ENCODE measurements at regions not wholly inside any gene's neighbourhood (a gene's known extent, or its start where the extent isn't known, plus 50 kb on each side); places are given as distances from the start of the nearest gene placed in this dataset.

DNA sequence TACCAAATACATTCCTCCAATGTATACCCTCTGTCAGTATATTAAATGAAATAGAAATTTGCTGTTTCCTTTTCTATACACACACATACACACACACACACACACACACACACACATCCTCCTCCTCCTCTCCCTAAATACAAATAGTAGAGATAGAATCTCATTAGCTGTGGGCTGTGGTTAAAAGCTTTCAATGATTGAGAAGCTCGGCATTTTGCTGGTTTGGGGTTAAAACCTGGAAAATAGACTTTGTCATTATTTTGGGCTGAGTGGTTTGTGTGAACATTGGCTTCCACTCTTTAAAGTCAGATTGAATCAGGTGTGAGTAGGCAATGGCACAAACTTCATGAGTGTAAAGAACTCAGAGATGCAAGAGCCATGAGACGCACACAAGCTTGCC, 596.0 kb downstream of the XPNPEP1 start:
- H3K27ac ChIP-seq (ENCODE audit: low read depth, low read length) = no peak overlapping the region
- intact Hi-C loops (cut with micrococcal nuclease) = no loop called here
- H4K20me1 ChIP-seq (ENCODE audit: insufficient read depth) = no peaks in the 10 kb centered on the region
- ChIA-PET CTCF (no interaction called here), RAD21 (ENCODE audit: low non-redundant PET in 1 of 2, low total read pairs in 2 of 2, uncharacterized antibody in 2 of 2, unreplicated experiment in 2 of 2) (no interaction called here), POLR2A (no interaction called here)
- DNase-seq (ENCODE audit: low read depth, low spot score) = no peak
- no peak overlapping the region for H3K4me3 ChIP-seq (replicated peaks in 1 of 2; ENCODE audit: low read depth in 1 of 2, low read length in 2 of 2)
- H3K9me2 ChIP-seq (ENCODE audit: insufficient read depth) = no peaks in the 10 kb centered on the region
- H3K9ac ChIP-seq (ENCODE audit: low read length) = no peak overlapping the region
- BruUV-seq (replicated peaks) = no TSS peak
- H3K4me1 ChIP-seq (ENCODE audit: control insufficient read depth in 1 of 2, insufficient read depth in 2 of 2, low read length in 2 of 2) = no peaks in the 10 kb centered on the region
- no peak for ATAC-seq
- no peaks in the 10 kb centered on the region for H3K27me3 ChIP-seq (ENCODE audit: insufficient read depth, low read length)
- TF ChIP-seq, protein P1, sequence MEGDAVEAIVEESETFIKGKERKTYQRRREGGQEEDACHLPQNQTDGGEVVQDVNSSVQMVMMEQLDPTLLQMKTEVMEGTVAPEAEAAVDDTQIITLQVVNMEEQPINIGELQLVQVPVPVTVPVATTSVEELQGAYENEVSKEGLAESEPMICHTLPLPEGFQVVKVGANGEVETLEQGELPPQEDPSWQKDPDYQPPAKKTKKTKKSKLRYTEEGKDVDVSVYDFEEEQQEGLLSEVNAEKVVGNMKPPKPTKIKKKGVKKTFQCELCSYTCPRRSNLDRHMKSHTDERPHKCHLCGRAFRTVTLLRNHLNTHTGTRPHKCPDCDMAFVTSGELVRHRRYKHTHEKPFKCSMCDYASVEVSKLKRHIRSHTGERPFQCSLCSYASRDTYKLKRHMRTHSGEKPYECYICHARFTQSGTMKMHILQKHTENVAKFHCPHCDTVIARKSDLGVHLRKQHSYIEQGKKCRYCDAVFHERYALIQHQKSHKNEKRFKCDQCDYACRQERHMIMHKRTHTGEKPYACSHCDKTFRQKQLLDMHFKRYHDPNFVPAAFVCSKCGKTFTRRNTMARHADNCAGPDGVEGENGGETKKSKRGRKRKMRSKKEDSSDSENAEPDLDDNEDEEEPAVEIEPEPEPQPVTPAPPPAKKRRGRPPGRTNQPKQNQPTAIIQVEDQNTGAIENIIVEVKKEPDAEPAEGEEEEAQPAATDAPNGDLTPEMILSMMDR (IDR thresholded peaks at IDR 0.05 in 2 of 3, conservative IDR thresholded peaks at IDR 0.05 in 1 of 3; ENCODE audit: borderline replicate concordance in 1 of 3, insufficient read depth in 1 of 3, low read depth in 2 of 3, low read length in 2 of 3) = no peak
- no peak for TF ChIP-seq CEBPB (IDR thresholded peaks at IDR 0.05; ENCODE audit: low read depth)
- peaks cover 19 to 45% of the 10 kb centered on the region in 2 experiments for H3K9me3 ChIP-seq (ENCODE audit: control insufficient read depth in 1 of 2, insufficient read depth in 1 of 2, low read depth in 1 of 2, low read length in 2 of 2)
- no peak overlapping the region for H3K4me2 ChIP-seq (ENCODE audit: low read length)
- no peaks in the 10 kb centered on the region for H3K36me3 ChIP-seq (ENCODE audit: control insufficient read depth in 1 of 2, insufficient read depth in 2 of 2, low read length in 2 of 2)
- H2AFZ ChIP-seq (ENCODE audit: low read depth, low read length, poor library complexity, severe bottlenecking) = no peak overlapping the region
- H3K79me2 ChIP-seq (ENCODE audit: insufficient read depth, low read length) = no peaks in the 10 kb centered on the region

GRCh38 chr10:109324721-109325120, 598.6 kb downstream of the XPNPEP1 start:
- Histone ChIP-seq H3K4me3 (replicated peaks in 1 of 2; ENCODE audit: low read depth in 1 of 2, low read length in 2 of 2) (no peak overlapping the region), H3K4me1 (ENCODE audit: control insufficient read depth in 1 of 2, insufficient read depth in 2 of 2, low read length in 2 of 2) (no peaks in the 10 kb centered on the region), H3K9me2 (ENCODE audit: insufficient read depth) (no peaks in the 10 kb centered on the region), H4K20me1 (ENCODE audit: insufficient read depth) (no peaks in the 10 kb centered on the region), H3K9me3 (ENCODE audit: control insufficient read depth in 1 of 2, insufficient read depth in 1 of 2, low read depth in 1 of 2, low read length in 2 of 2) (peaks cover 21 to 47% of the 10 kb centered on the region in 2 experiments; a peak in 3 of 4 replicates), H3K27me3 (ENCODE audit: insufficient read depth, low read length) (no peaks in the 10 kb centered on the region), H3K9ac (ENCODE audit: low read length) (no peak overlapping the region), H3K27ac (ENCODE audit: low read depth, low read length) (no peak overlapping the region), H3K4me2 (ENCODE audit: low read length) (no peak overlapping the region), H3K36me3 (ENCODE audit: control insufficient read depth in 1 of 2, insufficient read depth in 2 of 2, low read length in 2 of 2) (no peaks in the 10 kb centered on the region), H3K79me2 (ENCODE audit: insufficient read depth, low read length) (no peaks in the 10 kb centered on the region), H2AFZ (ENCODE audit: low read depth, low read length, poor library complexity, severe bottlenecking) (no peak overlapping the region)
- no peak for ATAC-seq
- ChIA-PET RAD21 (ENCODE audit: low non-redundant PET in 1 of 2, low total read pairs in 2 of 2, uncharacterized antibody in 2 of 2, unreplicated experiment in 2 of 2) (no interaction called here), CTCF (no interaction called here), POLR2A (no interaction called here)
- no TSS peak for BruUV-seq (replicated peaks)
- no peak for DNase-seq (ENCODE audit: low read depth, low spot score)
- intact Hi-C loops (cut with micrococcal nuclease) = no loop called here
- TF ChIP-seq CEBPB (IDR thresholded peaks at IDR 0.05; ENCODE audit: low read depth) = no peak
- TF ChIP-seq REST (IDR thresholded peaks at IDR 0.05; ENCODE audit: low read depth) = no peak
- no peak for TF ChIP-seq YY1 (IDR thresholded peaks at IDR 0.05; ENCODE audit: extremely low read depth, insufficient replicate concordance, low read depth, low read length)
- no peak for TF ChIP-seq SP1 (IDR thresholded peaks at IDR 0.05; ENCODE audit: low read depth)
- TF ChIP-seq SRF (IDR thresholded peaks at IDR 0.05; ENCODE audit: low read depth) = no peak
- no peak for TF ChIP-seq ZNF274 (IDR thresholded peaks at IDR 0.05; ENCODE audit: low read depth, low read length)
- TF ChIP-seq, protein P1 (IDR thresholded peaks at IDR 0.05 in 2 of 3, conservative IDR thresholded peaks at IDR 0.05 in 1 of 3; ENCODE audit: borderline replicate concordance in 1 of 3, insufficient read depth in 1 of 3, low read depth in 2 of 3, low read length in 2 of 3) = no peak
- TF ChIP-seq CBX3 (IDR thresholded peaks at IDR 0.05; ENCODE audit: low read depth) = no peak

Data from HCT116 (cell line).